B cell (primary cell): ENCODE measurements at regions not wholly inside any gene's neighbourhood (a gene's known extent, or its start where the extent isn't known, plus 50 kb on each side); places are given as distances from the start of the nearest gene placed in this dataset.

Source experiments
- ATAC-seq: fragments of 200-7000 bp; cut with Tn5 transposase; one replicate; pipeline ENCODE4 v1.10.0; 2021; ENCODE audit warnings: low read depth, mild to moderate bottlenecking, moderate number of reproducible peaks, moderate library complexity
- CTCF ChIA-PET: fragments of 350-600 bp; sonication (Branson Sonifier 250); formaldehyde crosslinking; loops from one replicate; lab custom pipeline; 2021; ENCODE audit warnings: antibody characterized with exemption, inconsistent platforms; lab: Charles Lee
- POLR2A ChIA-PET: fragments of 350-600 bp; sonication (Branson Sonifier 250); formaldehyde crosslinking; loops from one replicate; lab custom pipeline; 2021; ENCODE audit warnings: antibody characterized with exemption; lab: Charles Lee
- DNase-seq: peaks from one replicate; pipeline ENCODE4 v3.0.0; 2013
- H2AFZ ChIP-seq: 2 replicates; pipeline ENCODE4 v1.6.1; 2012; ENCODE audit warnings: mild to moderate bottlenecking, low read depth, low read length; ENCODE audit not compliant: insufficient read depth, poor library complexity, severe bottlenecking
- H3K27ac ChIP-seq, 2 donors: 1 replicate in 1 of 2; 2 replicates in 1 of 2; pipeline ENCODE4 v1.5.1; 2012 to 2013; ENCODE audit warnings: low read length in 2 of 2, mild to moderate bottlenecking in 2 of 2, moderate library complexity in 1 of 2
- H3K27me3 ChIP-seq, 4 experiments: fragments of 200-600 bp in 1 of 4; sonication (generic) in 1 of 4; replicated peaks in 1 of 4; 1 replicate in 2 of 4; 2 replicates in 2 of 4; pipeline versions ENCODE4 v1.6.1 to v1.7.0; 2013 to 2016; ENCODE audit warnings: low read length in 3 of 4, mild to moderate bottlenecking in 2 of 4, mixed read lengths in 1 of 4, moderate library complexity in 1 of 4; ENCODE audit not compliant: insufficient read depth in 4 of 4, control insufficient read depth in 3 of 4; ENCODE audit errors: control extremely low read depth in 1 of 4
- H3K36me3 ChIP-seq, 2 experiments: replicated peaks in 1 of 2; 1 replicate in 1 of 2; 2 replicates in 1 of 2; pipeline versions ENCODE4 v1.6.1 to v1.7.1; 2013; ENCODE audit warnings: low read length in 1 of 2; ENCODE audit not compliant: insufficient read depth in 2 of 2, control insufficient read depth in 1 of 2; ENCODE audit errors: control extremely low read depth in 1 of 2, extremely low read depth in 1 of 2
- H3K4me1 ChIP-seq, 2 donors: fragments of 200-600 bp in 1 of 2; sonication (generic) in 1 of 2; 1 replicate in 1 of 2; 2 replicates in 1 of 2; pipeline versions ENCODE4 v1.5.1 to v1.6.1; 2013 to 2017; ENCODE audit warnings: low read length in 2 of 2; ENCODE audit not compliant: control insufficient read depth in 2 of 2, insufficient read depth in 2 of 2
- H3K4me2 ChIP-seq: replicated peaks from 2 replicates; pipeline ENCODE3; 2012; ENCODE audit warnings: mild to moderate bottlenecking, low read depth, low read length; ENCODE audit not compliant: poor library complexity, severe bottlenecking
- H3K4me3 ChIP-seq, 5 experiments: fragments of 200-600 bp in 1 of 5; sonication (generic) in 1 of 5; 1 replicate in 3 of 5; 2 replicates in 2 of 5; pipeline versions ENCODE4 v1.5.1 to v1.7.0; 2011 to 2016; ENCODE audit warnings: low read length in 4 of 5, mild to moderate bottlenecking in 4 of 5, low read depth in 2 of 5, control low read depth in 1 of 5, moderate library complexity in 1 of 5; ENCODE audit not compliant: insufficient read depth in 1 of 5; ENCODE audit errors: control extremely low read depth in 1 of 5, extremely low read depth in 1 of 5
- H3K79me2 ChIP-seq: fragments of 200-600 bp; sonication (generic); one replicate; pipeline ENCODE4 v1.6.0; 2016; ENCODE audit warnings: low read length; ENCODE audit not compliant: control insufficient read depth, insufficient read depth
- H3K9ac ChIP-seq: fragments of 200-600 bp; sonication (generic); 2 replicates; pipeline ENCODE4 v1.6.1; 2017; ENCODE audit warnings: mild to moderate bottlenecking, low read length, moderate library complexity
- H3K9me3 ChIP-seq, 3 donors: one replicate each; pipeline versions ENCODE4 v1.6.1 to v1.7.1; 2013; ENCODE audit warnings: low read length in 2 of 3; ENCODE audit not compliant: control insufficient read depth in 2 of 3, insufficient read depth in 1 of 3; ENCODE audit errors: control extremely low read depth in 1 of 3
- H4K20me1 ChIP-seq: 2 replicates; pipeline ENCODE4 v1.6.0; 2012; ENCODE audit warnings: mild to moderate bottlenecking, low read length; ENCODE audit not compliant: insufficient read depth, control insufficient read depth, poor library complexity, severe bottlenecking
- H3K27ac Mint-ChIP-seq: one replicate; pipeline ENCODE4 v1.8.0; 2021; ENCODE audit warnings: mixed read lengths
- H3K27me3 Mint-ChIP-seq: one replicate; pipeline ENCODE4 v1.8.0; 2021; ENCODE audit warnings: mixed read lengths
- H3K4me1 Mint-ChIP-seq: one replicate; pipeline ENCODE4 v1.8.0; 2021; ENCODE audit warnings: mixed read lengths
- H3K4me3 Mint-ChIP-seq: one replicate; pipeline ENCODE4 v1.8.0; 2021; ENCODE audit warnings: mixed read lengths
- H3K9me3 Mint-ChIP-seq: one replicate; pipeline ENCODE4 v1.8.0; 2022; ENCODE audit warnings: mixed read lengths; ENCODE audit not compliant: insufficient read depth
- EZH2 ChIP-seq: IDR thresholded peaks from 2 replicates; pipeline ENCODE4 v1.6.1; 2012; ENCODE audit warnings: borderline replicate concordance, low read depth, mild to moderate bottlenecking, moderate library complexity, low read length; ENCODE audit not compliant: insufficient read depth, poor library complexity, severe bottlenecking
- whole genome bisulfite sequencing: methylation state at CpG from one replicate; pipeline ENCODE4 v1.1.5; 2013; ENCODE audit warnings: missing lambda C conversion rate; ENCODE audit not compliant: insufficient coverage; 5-methylcytosine and 5-hydroxymethylcytosine counted together
- intact Hi-C: fragments of 100-400 bp; cut with micrococcal nuclease; formaldehyde crosslinking; loops from one replicate; pipeline ENCODE4 v1.10.0; 2022
- TF ChIP-seq, protein P1 (sequence below): fragments of 200-600 bp; IDR thresholded peaks from one replicate; pipeline ENCODE4 v1.8.0; 2022; ENCODE audit warnings: antibody characterized with exemption, mild to moderate bottlenecking

DNA sequence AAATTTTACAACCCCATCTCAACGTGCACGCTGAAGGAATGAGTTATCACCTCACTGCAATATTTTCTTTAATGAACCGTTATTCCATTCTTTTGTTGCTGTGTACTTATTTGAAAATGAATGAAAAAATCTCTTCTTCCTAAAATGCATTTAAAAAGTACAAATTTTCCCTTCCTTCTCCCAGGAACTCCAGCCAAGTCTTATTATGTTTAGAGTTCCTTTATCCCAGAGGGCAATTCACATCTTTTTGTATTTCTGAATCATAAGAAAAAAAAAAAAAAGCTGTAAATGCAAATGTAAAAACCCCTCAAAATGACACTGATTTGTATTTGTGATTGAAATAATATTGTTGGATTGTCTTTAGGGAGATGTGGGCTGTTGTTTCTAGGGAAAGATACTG, 2194.3 kb upstream of the CELF4 start:
- ATAC-seq (no peak), DNase-seq (no peak)
- POLR2A ChIA-PET, result no interaction called here
- no peak overlapping the region for H3K27ac ChIP-seq
- H3K4me1 ChIP-seq, result no peaks in the 10 kb centered on the region
- no peak overlapping the region for H3K4me3 ChIP-seq
- H3K27me3 ChIP-seq, result no peaks in the 10 kb centered on the region
- Mint-ChIP-seq H3K9me3 (peaks cover 3% of the 10 kb centered on the region), H3K4me3 (no peak overlapping the region), H3K27me3 (no peaks in the 10 kb centered on the region), H3K4me1 (no peaks in the 10 kb centered on the region), H3K27ac (no peak overlapping the region)
- no CpG with 5 or more reads among the region's 3 CpGs for WGBS
- H2AFZ ChIP-seq, result no peak overlapping the region
- no peaks in the 10 kb centered on the region for H3K79me2 ChIP-seq
- no peaks in the 10 kb centered on the region for H3K9me3 ChIP-seq
- H3K9ac ChIP-seq, result no peak overlapping the region
- no peak overlapping the region for H3K4me2 ChIP-seq
- TF ChIP-seq EZH2, result no peak
- TF ChIP-seq, protein P1, sequence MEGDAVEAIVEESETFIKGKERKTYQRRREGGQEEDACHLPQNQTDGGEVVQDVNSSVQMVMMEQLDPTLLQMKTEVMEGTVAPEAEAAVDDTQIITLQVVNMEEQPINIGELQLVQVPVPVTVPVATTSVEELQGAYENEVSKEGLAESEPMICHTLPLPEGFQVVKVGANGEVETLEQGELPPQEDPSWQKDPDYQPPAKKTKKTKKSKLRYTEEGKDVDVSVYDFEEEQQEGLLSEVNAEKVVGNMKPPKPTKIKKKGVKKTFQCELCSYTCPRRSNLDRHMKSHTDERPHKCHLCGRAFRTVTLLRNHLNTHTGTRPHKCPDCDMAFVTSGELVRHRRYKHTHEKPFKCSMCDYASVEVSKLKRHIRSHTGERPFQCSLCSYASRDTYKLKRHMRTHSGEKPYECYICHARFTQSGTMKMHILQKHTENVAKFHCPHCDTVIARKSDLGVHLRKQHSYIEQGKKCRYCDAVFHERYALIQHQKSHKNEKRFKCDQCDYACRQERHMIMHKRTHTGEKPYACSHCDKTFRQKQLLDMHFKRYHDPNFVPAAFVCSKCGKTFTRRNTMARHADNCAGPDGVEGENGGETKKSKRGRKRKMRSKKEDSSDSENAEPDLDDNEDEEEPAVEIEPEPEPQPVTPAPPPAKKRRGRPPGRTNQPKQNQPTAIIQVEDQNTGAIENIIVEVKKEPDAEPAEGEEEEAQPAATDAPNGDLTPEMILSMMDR, result no peak
- H4K20me1 ChIP-seq, result no peaks in the 10 kb centered on the region
- H3K36me3 ChIP-seq, result no peaks in the 10 kb centered on the region
- CTCF ChIA-PET, result no interaction called here
- intact Hi-C loops, result no loop called here

DNA sequence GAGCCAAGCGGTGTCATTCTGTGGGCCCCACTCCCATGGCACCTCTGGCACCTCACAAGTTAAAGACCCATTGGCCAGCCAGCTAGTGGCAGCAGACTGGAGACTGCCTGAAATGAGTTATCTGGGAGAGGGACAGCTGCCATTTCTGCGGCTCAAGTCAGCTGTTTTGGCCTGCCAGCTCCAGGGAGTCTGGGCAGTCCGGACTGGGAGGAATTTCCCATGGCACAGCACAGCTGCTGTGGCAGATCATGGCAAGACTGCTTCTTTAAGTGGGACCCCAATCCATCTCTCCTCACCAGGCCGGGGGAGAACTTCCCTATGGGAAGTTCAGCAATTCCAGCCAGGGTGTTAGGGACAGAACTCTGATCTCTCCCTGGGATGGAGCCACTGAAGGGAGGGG, 2187.6 kb upstream of the CELF4 start:
- H3K27me3 Mint-ChIP-seq, result no peaks in the 10 kb centered on the region
- intact Hi-C loops, result no loop called here
- TF ChIP-seq, protein P1, result no peak
- TF ChIP-seq EZH2, result no peak
- POLR2A ChIA-PET, result no interaction called here
- H2AFZ ChIP-seq, result no peak overlapping the region
- peaks cover 3% of the 10 kb centered on the region for H3K9me3 Mint-ChIP-seq
- H3K27me3 ChIP-seq, result no peaks in the 10 kb centered on the region
- no peak overlapping the region for H3K27ac ChIP-seq
- H3K36me3 ChIP-seq, result no peaks in the 10 kb centered on the region
- no peak overlapping the region for H3K27ac Mint-ChIP-seq
- ATAC-seq (no peak), DNase-seq (no peak)
- H3K4me3 Mint-ChIP-seq, result no peak overlapping the region
- H4K20me1 ChIP-seq, result no peaks in the 10 kb centered on the region
- CTCF ChIA-PET, result no interaction called here
- no peak overlapping the region for H3K4me3 ChIP-seq
- H3K9me3 ChIP-seq, result peaks cover 0 to 19% (median 0%) of the 10 kb centered on the region in 3 donors
- no peak overlapping the region for H3K4me2 ChIP-seq
- no peaks in the 10 kb centered on the region for H3K4me1 ChIP-seq
- H3K9ac ChIP-seq, result no peak overlapping the region
- 97% methylated on average over 3 of the region's 4 CpGs for WGBS
- no peaks in the 10 kb centered on the region for H3K79me2 ChIP-seq
- H3K4me1 Mint-ChIP-seq, result no peaks in the 10 kb centered on the region
